PFSK-1 (cell line): ENCODE measurements at regions not wholly inside any gene's neighbourhood (a gene's known extent, or its start where the extent isn't known, plus 50 kb on each side); places are given as distances from the start of the nearest gene placed in this dataset.

ENCODE experiments used
- POLR2AphosphoS5 ChIP-seq: IDR thresholded peaks from 2 replicates; pipeline ENCODE4 v1.6.1; 2012; ENCODE audit warnings: low read depth, mild to moderate bottlenecking, control low read depth, low read length, moderate library complexity
- REST ChIP-seq, 2 experiments: IDR thresholded peaks; 2 replicates each; pipeline versions ENCODE4 v1.6.1 to v1.8.0; 2011 to 2012; ENCODE audit warnings: low read depth in 2 of 2, low read length in 2 of 2, control low read depth in 1 of 2, inconsistent platforms in 1 of 2, mild to moderate bottlenecking in 1 of 2, moderate library complexity in 1 of 2; ENCODE audit not compliant: insufficient read depth in 1 of 2
- SIN3A ChIP-seq: IDR thresholded peaks from 2 replicates; pipeline ENCODE4 v1.6.1; 2012; ENCODE audit warnings: mild to moderate bottlenecking, low read length, moderate library complexity, borderline replicate concordance; ENCODE audit not compliant: insufficient read depth
- TAF1 ChIP-seq: IDR thresholded peaks from 2 replicates; pipeline ENCODE4 v1.6.1; 2012; ENCODE audit warnings: low read length, control low read depth, borderline replicate concordance; ENCODE audit not compliant: insufficient read depth

GRCh38 chr12:23060161-23060560 is 435.2 kb downstream of the ETNK1 start:
- TF ChIP-seq REST (IDR thresholded peaks at IDR 0.05; ENCODE audit: insufficient read depth in 1 of 2, low read depth in 2 of 2, low read length in 2 of 2) = no peak
- TF ChIP-seq POLR2AphosphoS5 = no peak
- no peak for TF ChIP-seq TAF1
- no peak for TF ChIP-seq SIN3A
